SK-N-SH treated with all-trans-retinoic acid at 6 μM for 48 hours (cell line): ENCODE measurements at regions not wholly inside any gene's neighbourhood (a gene's known extent, or its start where the extent isn't known, plus 50 kb on each side); places are given as distances from the start of the nearest gene placed in this dataset.

Experiments
- CSRNP3 ChIP-seq: fragments of 250-450 bp; sonication (Bioruptor Pico); IDR thresholded peaks from 2 replicates; pipeline ENCODE4 v1.5.1; 2021; ENCODE audit warnings: mild to moderate bottlenecking, moderate library complexity
- PATZ1 ChIP-seq: fragments of 250-450 bp; sonication (Bioruptor Pico); IDR thresholded peaks from 2 replicates; pipeline ENCODE4 v1.8.0; 2020; ENCODE audit warnings: mild to moderate bottlenecking, moderate library complexity, borderline replicate concordance
- RARB ChIP-seq: fragments of 250-450 bp; sonication (Bioruptor Pico); IDR thresholded peaks from 2 replicates; pipeline ENCODE4 v1.8.0; 2021; ENCODE audit warnings: mild to moderate bottlenecking, moderate library complexity
- ZNF8 ChIP-seq: fragments of 450-650 bp; formaldehyde crosslinking; IDR thresholded peaks from 2 replicates; pipeline ENCODE4 v1.5.0; 2020; ENCODE audit warnings: mild to moderate bottlenecking, moderate library complexity
- TF ChIP-seq, protein P1 (sequence below): fragments of 250-450 bp; sonication (Bioruptor Pico); IDR thresholded peaks from 2 replicates; pipeline ENCODE4 v1.5.0; 2020; ENCODE audit warnings: mild to moderate bottlenecking, moderate library complexity

DNA sequence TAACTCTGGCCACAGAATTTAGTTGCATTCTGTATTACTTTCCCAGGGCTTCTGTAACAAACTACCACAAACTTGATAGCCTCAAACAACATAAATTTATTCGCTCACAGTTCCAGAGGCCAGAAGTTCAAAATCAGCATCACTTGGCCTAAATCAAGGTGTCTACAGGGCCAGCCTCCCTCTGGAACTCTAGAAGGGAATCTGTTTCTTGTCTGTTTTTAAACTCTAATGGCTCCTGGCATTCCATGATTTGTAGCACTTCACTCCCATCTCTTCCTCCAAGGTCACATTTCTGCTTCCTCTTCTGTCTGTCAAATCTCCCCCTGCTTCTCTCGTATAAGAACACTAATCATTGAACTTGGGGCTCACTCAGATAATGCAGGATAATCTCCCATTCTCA, 151.9 kb upstream of the ARPP21 start:
- TF ChIP-seq ZNF8 (CRISPR knock-in tag), result no peak
- TF ChIP-seq CSRNP3 (CRISPR knock-in tag), result no peak
- no peak for TF ChIP-seq PATZ1 (CRISPR knock-in tag)
- TF ChIP-seq RARB (CRISPR knock-in tag), result no peak
- TF ChIP-seq, protein P1, sequence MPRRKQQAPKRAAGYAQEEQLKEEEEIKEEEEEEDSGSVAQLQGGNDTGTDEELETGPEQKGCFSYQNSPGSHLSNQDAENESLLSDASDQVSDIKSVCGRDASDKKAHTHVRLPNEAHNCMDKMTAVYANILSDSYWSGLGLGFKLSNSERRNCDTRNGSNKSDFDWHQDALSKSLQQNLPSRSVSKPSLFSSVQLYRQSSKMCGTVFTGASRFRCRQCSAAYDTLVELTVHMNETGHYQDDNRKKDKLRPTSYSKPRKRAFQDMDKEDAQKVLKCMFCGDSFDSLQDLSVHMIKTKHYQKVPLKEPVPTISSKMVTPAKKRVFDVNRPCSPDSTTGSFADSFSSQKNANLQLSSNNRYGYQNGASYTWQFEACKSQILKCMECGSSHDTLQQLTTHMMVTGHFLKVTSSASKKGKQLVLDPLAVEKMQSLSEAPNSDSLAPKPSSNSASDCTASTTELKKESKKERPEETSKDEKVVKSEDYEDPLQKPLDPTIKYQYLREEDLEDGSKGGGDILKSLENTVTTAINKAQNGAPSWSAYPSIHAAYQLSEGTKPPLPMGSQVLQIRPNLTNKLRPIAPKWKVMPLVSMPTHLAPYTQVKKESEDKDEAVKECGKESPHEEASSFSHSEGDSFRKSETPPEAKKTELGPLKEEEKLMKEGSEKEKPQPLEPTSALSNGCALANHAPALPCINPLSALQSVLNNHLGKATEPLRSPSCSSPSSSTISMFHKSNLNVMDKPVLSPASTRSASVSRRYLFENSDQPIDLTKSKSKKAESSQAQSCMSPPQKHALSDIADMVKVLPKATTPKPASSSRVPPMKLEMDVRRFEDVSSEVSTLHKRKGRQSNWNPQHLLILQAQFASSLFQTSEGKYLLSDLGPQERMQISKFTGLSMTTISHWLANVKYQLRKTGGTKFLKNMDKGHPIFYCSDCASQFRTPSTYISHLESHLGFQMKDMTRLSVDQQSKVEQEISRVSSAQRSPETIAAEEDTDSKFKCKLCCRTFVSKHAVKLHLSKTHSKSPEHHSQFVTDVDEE (CRISPR knock-in tag), result no peak
